ENCODE measurements at regions not wholly inside any gene's neighbourhood (a gene's known extent, or its start where the extent isn't known, plus 50 kb on each side); places are given as distances from the start of the nearest gene placed in this dataset.
A peak's percentile ranks its signal among the peaks of the same experiment; 100 is the strongest.

DNA sequence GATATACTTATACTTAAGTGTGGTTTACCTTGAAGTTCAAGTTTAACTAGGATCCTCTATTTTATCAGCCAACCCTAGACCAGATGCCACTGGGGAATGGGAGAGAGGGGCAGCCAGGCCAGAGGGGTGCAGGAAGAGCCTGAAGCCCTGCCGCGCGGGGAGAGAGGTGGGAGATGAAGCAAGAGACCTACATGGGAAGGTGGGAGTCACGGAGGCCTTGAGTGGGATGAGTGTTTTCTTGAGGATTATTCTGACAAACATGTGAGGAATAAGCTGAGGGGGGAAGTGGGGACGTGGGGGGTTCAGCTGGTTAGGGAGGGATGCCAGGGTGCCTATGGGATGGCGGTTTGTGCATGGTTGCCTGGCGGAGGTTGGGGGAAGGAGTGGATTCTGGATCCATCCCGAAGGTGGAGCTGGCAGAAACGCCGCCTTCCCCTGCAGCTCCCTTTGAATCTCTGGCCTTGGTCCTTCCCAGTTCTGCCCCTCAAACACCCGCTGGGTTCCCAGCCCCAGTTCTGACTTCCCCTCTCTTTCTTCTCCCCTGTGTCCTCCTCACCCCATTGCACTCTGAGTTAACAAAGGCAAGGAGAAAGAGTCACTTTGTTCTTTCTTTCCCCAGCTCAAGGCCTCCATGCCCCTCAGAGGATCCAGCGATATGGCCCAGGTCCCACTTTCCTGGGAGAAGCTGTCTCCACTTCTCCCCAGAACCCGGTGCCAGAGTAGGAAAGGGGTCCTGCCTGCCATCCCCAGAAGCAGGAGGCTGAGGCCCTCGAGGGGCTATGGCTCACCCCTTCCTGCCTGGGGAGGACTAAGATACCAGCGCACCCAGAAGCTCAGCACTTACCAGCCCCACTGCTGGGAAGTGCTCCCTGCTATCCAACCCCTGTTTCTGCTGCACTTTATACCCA lies 274.2 kb downstream of the UACA start:
- TF ChIP-seq, protein P1, sequence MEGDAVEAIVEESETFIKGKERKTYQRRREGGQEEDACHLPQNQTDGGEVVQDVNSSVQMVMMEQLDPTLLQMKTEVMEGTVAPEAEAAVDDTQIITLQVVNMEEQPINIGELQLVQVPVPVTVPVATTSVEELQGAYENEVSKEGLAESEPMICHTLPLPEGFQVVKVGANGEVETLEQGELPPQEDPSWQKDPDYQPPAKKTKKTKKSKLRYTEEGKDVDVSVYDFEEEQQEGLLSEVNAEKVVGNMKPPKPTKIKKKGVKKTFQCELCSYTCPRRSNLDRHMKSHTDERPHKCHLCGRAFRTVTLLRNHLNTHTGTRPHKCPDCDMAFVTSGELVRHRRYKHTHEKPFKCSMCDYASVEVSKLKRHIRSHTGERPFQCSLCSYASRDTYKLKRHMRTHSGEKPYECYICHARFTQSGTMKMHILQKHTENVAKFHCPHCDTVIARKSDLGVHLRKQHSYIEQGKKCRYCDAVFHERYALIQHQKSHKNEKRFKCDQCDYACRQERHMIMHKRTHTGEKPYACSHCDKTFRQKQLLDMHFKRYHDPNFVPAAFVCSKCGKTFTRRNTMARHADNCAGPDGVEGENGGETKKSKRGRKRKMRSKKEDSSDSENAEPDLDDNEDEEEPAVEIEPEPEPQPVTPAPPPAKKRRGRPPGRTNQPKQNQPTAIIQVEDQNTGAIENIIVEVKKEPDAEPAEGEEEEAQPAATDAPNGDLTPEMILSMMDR (IDR thresholded peaks at IDR 0.05), result no peak

DNA sequence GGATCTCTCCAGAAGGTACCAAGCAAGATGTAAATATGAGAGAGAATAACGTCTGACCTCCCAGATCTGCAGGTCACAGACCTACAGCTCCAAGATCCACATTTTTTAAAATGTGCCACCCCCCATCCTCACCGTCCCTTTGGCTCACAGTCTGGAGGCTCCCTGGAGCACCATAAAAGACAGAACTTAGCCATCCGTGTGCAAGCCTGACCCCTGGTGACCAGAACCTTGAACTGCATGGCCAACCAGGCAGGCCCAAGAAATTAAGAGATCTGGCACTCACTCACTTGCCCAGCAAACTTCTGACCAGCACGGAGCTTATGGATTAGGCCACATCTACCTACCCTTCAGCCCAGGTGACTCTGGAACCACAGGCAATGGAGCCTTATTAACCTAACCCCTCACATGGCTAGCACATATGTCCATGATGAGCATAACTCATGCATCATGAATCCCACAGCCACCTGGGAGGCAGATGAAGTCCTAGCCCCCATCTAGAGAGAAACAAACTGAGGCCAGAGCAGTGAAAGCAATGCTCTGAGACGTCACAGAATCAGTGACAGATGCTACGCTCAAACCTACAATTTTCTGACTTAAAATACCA lies 275.3 kb downstream of the UACA start:
- TF ChIP-seq, protein P1 (IDR thresholded peaks at IDR 0.05), result peak; percentile 95

DNA sequence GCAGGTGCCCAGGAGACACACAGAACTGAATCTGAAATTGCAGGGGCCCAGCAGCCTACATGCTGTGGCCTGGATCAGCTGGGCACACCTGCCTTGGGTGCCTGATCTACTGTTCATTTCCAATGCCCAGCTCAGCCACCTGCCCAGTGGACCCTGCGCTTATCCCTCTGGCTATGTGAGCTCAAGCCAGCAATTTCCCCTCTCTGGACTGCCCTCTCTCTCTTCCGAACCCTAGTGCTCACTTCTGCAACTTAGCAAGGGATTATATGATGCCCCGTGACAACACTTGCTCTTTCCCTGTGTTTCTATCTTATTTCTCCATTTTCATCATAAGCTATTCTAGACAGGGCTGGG lies 276.0 kb downstream of the UACA start:
- TF ChIP-seq, protein P1 (IDR thresholded peaks at IDR 0.05), result no peak

DNA sequence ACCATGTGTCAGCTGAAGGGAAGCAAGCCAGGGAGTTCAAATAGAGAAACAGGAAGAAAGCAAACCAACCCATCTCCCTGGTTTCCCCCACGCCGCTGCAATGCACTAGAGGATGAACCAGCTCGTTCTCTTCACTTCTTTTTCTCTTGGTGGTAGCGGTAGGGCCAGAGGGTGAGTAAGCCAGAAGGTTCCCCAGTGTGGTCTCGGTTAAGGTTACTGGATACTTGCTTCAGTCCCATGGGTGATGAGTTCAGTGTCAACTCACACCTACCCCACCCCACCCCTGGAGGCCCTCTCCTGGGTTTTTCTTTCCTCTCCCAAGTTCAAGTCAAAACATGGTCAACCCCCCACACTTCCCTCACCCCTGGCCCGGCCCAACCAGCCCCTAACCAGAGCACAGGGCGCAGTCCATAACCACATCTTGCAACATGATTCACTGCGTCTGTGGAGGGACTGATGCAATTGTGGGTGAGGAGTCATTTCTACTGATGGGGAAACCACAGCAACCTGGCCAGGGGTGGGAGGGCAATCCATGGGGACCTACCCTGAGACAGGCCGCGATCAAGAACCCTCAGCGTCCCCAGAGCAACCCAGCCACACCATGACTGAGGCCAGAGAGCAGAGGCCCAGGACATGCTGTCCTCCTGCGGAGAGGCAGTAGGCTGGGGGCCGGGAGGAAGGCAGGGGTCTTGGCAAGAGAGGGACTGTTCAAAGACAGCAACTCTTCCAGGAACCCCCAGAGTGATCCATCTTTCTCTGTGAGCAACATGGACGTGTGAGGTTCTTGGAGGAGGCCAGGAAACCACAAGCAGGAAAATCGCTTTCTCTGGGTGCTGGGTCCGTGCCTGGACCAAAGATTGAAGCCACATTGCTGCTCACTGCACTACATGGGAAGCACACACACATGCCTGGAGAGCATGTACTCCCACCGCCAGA lies 276.6 kb downstream of the UACA start:
- TF ChIP-seq, protein P1 (IDR thresholded peaks at IDR 0.05), result no peak

DNA sequence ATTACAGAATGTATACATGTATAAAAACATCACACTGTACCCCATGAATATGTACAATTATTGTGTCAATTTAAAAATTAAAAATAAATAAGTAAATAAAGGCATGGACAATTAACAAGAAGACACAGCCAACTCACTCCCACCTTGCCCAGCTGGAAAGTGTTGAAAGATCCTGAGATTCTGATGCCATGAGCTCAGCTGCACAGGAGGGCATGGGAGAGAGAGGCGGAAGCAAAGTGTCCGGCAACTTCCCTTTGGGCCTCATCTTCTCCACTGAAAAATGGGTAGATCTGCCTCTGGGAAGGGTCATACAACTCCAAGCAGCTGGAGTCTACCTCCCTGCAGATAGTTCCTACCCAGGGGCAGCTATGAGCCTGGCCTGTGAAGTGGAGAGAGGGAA lies 277.3 kb downstream of the UACA start:
- TF ChIP-seq, protein P1 (IDR thresholded peaks at IDR 0.05), result no peak

DNA sequence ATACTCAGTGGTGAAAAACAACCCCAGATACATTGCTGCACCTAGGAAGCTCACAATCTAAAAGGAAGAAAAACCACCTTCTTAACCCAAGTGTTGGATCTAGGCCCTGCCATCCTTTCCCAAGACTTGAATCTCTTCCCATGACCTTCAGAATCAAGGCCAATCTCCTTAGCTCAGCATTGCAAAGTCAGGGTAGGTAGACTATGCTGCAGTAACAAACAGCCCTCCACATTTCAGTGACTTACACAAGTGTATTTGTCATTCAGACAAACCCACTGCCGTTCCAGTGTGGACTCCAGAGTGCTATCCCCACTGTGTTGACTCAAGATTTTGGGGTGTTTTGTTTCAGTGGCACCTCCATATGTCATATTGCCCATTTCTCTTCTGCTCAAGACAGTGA lies 278.4 kb downstream of the UACA start:
- TF ChIP-seq, protein P1 (IDR thresholded peaks at IDR 0.05), result no peak

DNA sequence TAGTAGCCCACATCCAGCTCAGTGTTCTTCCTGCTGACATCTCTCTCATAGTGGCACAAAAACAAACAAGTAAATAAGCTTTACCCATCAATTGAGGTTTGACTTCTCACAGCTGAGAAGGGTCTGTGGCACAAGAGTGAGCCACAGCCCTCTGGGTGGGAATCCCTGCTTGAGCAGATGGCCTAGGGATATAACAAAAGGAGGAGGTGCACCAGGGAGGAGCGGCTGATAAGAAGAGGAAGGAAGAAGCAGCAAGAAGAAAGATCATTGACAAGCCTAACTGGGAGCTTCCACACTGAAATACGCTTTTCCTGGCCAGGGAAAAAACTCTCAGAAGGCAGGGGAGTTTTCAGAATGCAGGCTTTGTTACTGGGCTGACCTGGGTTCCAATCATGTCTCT lies 279.8 kb downstream of the UACA start:
- TF ChIP-seq, protein P1 (IDR thresholded peaks at IDR 0.05), result no peak

All from LNCAP (cell line).